H9 (cell line): ENCODE measurements at regions not wholly inside any gene's neighbourhood (a gene's known extent, or its start where the extent isn't known, plus 50 kb on each side); places are given as distances from the start of the nearest gene placed in this dataset.

Experiments
- DNase-seq: peaks from one replicate; pipeline ENCODE4 v3.0.0-alpha.2; 2017
- H2AFZ ChIP-seq: one replicate; pipeline ENCODE4 v1.6.1; 2013; ENCODE audit warnings: mild to moderate bottlenecking, low read length, control low read depth, moderate library complexity
- H2AK5ac ChIP-seq: 2 replicates; pipeline ENCODE4 v1.6.1; 2013; ENCODE audit warnings: low read length, control low read depth, mixed read lengths; ENCODE audit not compliant: insufficient read length
- H2BK120ac ChIP-seq: one replicate; pipeline ENCODE4 v1.6.1; 2013; ENCODE audit warnings: low read depth, mild to moderate bottlenecking, low read length, control low read depth, inconsistent platforms; ENCODE audit not compliant: poor library complexity, severe bottlenecking
- H2BK12ac ChIP-seq: 2 replicates; pipeline ENCODE4 v1.6.1; 2013; ENCODE audit warnings: low read length, control low read depth, mixed read lengths, low read depth; ENCODE audit not compliant: insufficient read length
- H2BK15ac ChIP-seq: 2 replicates; pipeline ENCODE4 v1.6.1; 2013; ENCODE audit warnings: low read depth, low read length, control low read depth
- H2BK20ac ChIP-seq: one replicate; pipeline ENCODE4 v1.6.1; 2013; ENCODE audit warnings: low read depth, mild to moderate bottlenecking, low read length, control low read depth, inconsistent platforms; ENCODE audit not compliant: poor library complexity, severe bottlenecking
- H2BK5ac ChIP-seq: 2 replicates; pipeline ENCODE4 v1.6.1; 2013; ENCODE audit warnings: low read length, control low read depth, mixed read lengths; ENCODE audit not compliant: insufficient read length
- H3K14ac ChIP-seq: 2 replicates; pipeline ENCODE4 v1.6.1; 2013; ENCODE audit warnings: low read length, control low read depth; ENCODE audit not compliant: insufficient read depth
- H3K18ac ChIP-seq: 2 replicates; pipeline ENCODE4 v1.6.1; 2013; ENCODE audit warnings: low read depth, mild to moderate bottlenecking, mixed read lengths, low read length, control low read depth; ENCODE audit not compliant: insufficient read length
- H3K23ac ChIP-seq: 2 replicates; pipeline ENCODE4 v1.6.1; 2013; ENCODE audit warnings: low read length, control low read depth, mixed read lengths, low read depth; ENCODE audit not compliant: insufficient read length
- H3K23me2 ChIP-seq: 2 replicates; pipeline ENCODE4 v1.6.1; 2013; ENCODE audit warnings: low read depth, mild to moderate bottlenecking, mixed read lengths, low read length, control low read depth; ENCODE audit not compliant: insufficient read length, poor library complexity, severe bottlenecking
- H3K27ac ChIP-seq: 2 replicates; pipeline ENCODE4 v1.5.1; 2013; ENCODE audit warnings: low read length, control low read depth, mixed read lengths, low read depth; ENCODE audit not compliant: insufficient read length
- H3K27me3 ChIP-seq: 2 replicates; pipeline ENCODE4 v1.6.1; 2013; ENCODE audit warnings: low read length, control low read depth, inconsistent platforms; ENCODE audit not compliant: insufficient read depth
- H3K4ac ChIP-seq: 2 replicates; pipeline ENCODE4 v1.6.1; 2013; ENCODE audit warnings: low read depth, mild to moderate bottlenecking, control low read depth, inconsistent platforms, low read length, moderate library complexity
- H3K4me1 ChIP-seq: 2 replicates; pipeline ENCODE4 v1.6.1; 2013; ENCODE audit warnings: low read length, control low read depth, inconsistent platforms; ENCODE audit not compliant: insufficient read depth
- H3K4me2 ChIP-seq: 2 replicates; pipeline ENCODE4 v1.6.1; 2013; ENCODE audit warnings: low read length, control low read depth, mixed read lengths; ENCODE audit not compliant: insufficient read length, insufficient read depth
- H3K56ac ChIP-seq: 2 replicates; pipeline ENCODE4 v1.6.1; 2013; ENCODE audit warnings: low read depth, mild to moderate bottlenecking, mixed read lengths, low read length, control low read depth; ENCODE audit not compliant: insufficient read length
- H3K79me1 ChIP-seq: 2 replicates; pipeline ENCODE4 v1.6.1; 2013; ENCODE audit warnings: low read depth, mild to moderate bottlenecking, moderate library complexity, low read length, control low read depth, inconsistent platforms; ENCODE audit not compliant: insufficient read depth, poor library complexity, severe bottlenecking
- H3K79me2 ChIP-seq: 2 replicates; pipeline ENCODE4 v1.6.1; 2013; ENCODE audit warnings: low read length, control low read depth, inconsistent platforms; ENCODE audit not compliant: insufficient read depth
- H3K9ac ChIP-seq: 2 replicates; pipeline ENCODE4 v1.6.1; 2013; ENCODE audit warnings: low read length, control low read depth, mixed read lengths; ENCODE audit not compliant: insufficient read length; ENCODE audit errors: extremely low read depth
- H3K9me3 ChIP-seq: one replicate; pipeline ENCODE4 v1.6.1; 2013; ENCODE audit warnings: low read depth, low read length, inconsistent platforms; ENCODE audit not compliant: control insufficient read depth
- H3T11ph ChIP-seq: one replicate; pipeline ENCODE4 v1.6.1; 2013; ENCODE audit warnings: mild to moderate bottlenecking, low read length, control low read depth, inconsistent platforms
- H4K20me1 ChIP-seq: one replicate; pipeline ENCODE4 v1.6.1; 2013; ENCODE audit not compliant: control insufficient read depth, insufficient read length, insufficient read depth
- H4K5ac ChIP-seq: 2 replicates; pipeline ENCODE4 v1.6.1; 2013; ENCODE audit warnings: low read depth, mild to moderate bottlenecking, mixed read lengths, low read length, control low read depth; ENCODE audit not compliant: insufficient read length
- H4K8ac ChIP-seq: replicated peaks from 2 replicates; pipeline ENCODE4 v1.6.1; 2013; ENCODE audit warnings: low read length, control low read depth, mixed read lengths, low read depth; ENCODE audit not compliant: insufficient read length
- H4K91ac ChIP-seq: 2 replicates; pipeline ENCODE4 v1.6.1; 2013; ENCODE audit warnings: low read depth, mild to moderate bottlenecking, moderate library complexity, mixed read lengths, low read length, control low read depth; ENCODE audit not compliant: insufficient read length
- H3K27ac Mint-ChIP-seq, 3 experiments: 2 replicates in 2 of 3; 3 replicates in 1 of 3; pipeline ENCODE4 v1.8.0; 2020 to 2021; ENCODE audit warnings: mixed read lengths in 3 of 3, mild to moderate bottlenecking in 1 of 3, moderate library complexity in 1 of 3
- H3K27me3 Mint-ChIP-seq: 2 replicates; pipeline ENCODE4 v1.8.0; 2021; ENCODE audit warnings: low read depth, mild to moderate bottlenecking, moderate library complexity, mixed read lengths
- H3K36me3 Mint-ChIP-seq, 3 experiments: 2 replicates in 2 of 3; 3 replicates in 1 of 3; pipeline ENCODE4 v1.8.0; 2020 to 2021; ENCODE audit warnings: low read depth in 3 of 3, mixed read lengths in 3 of 3; ENCODE audit not compliant: insufficient read depth in 1 of 3
- H3K4me1 Mint-ChIP-seq, 2 experiments: 2 replicates each; pipeline ENCODE4 v1.8.0; 2020; ENCODE audit warnings: mixed read lengths in 2 of 2
- H3K4me3 Mint-ChIP-seq, 2 experiments: 2 replicates in 1 of 2; 3 replicates in 1 of 2; pipeline ENCODE4 v1.8.0; 2020 to 2021; ENCODE audit warnings: mild to moderate bottlenecking in 2 of 2, mixed read lengths in 2 of 2, moderate library complexity in 1 of 2
- H3K9me3 Mint-ChIP-seq, 2 experiments: 2 replicates in 1 of 2; 3 replicates in 1 of 2; pipeline ENCODE4 v1.8.0; 2020; ENCODE audit warnings: mild to moderate bottlenecking in 2 of 2, mixed read lengths in 2 of 2, moderate library complexity in 1 of 2
- WGBS: extraction: QIAGEN DNeasy Blood & Tissue Kit; methylation state at CpG from one replicate; pipeline ENCODE4 v1.1.7; 2013; ENCODE audit warnings: missing lambda C conversion rate, low lambda C conversion rate, mixed read lengths; ENCODE audit not compliant: insufficient read length; ENCODE audit errors: extremely low coverage; 5-methylcytosine and 5-hydroxymethylcytosine counted together
- TF ChIP-seq, protein P1 (sequence below): fragments of 200-600 bp; sonication (generic); conservative IDR thresholded peaks from 3 replicates; pipeline ENCODE4 v1.8.0; 2021; ENCODE audit warnings: antibody characterized with exemption, mild to moderate bottlenecking

DNA sequence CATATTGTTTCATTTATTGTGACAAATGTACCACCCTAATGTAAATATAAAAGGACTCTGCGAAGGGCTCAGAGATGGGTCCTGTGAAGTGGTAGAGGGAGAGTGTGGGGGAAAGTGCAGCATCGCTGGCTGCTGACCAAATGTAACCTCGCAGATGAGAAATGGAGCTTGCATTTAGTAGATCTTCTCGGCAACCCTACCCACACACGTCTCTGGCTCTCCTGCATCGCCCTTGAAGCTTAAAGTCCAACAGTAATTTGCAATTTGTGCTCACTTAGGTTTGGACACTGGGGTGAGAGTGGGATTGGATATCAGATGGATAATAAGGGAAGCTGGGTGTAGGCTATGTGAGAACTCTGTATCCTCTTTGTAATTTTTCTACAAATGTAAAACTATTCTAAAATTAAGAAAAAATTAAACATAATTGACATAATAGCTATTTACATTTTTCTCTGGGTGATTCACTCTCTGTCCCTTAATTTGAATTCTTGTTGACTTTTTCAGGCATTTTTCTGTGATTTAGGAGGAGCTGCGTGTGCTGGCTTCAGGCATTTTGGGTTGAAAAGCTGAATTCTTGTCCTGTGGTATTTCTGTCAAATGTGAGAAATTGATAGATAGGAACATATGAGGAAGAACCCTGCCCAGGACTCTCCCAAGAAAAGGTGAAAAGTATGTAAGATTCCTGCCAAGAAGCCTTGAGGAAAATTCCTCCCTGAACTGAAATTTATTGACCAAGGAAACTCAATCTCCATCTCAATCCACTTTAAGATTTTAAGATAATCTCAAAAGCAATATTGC is 524.7 kb upstream of the MCTP2 start:
- Mint-ChIP-seq H3K27me3 (no peaks in the 10 kb centered on the region; the same call in 1 of the 2 replicates), H3K9me3 (peaks cover 0 to 4% of the 10 kb centered on the region in 2 experiments; a peak in 1 of 5 replicates), H3K36me3 (peaks cover 0 to 5% (median 0%) of the 10 kb centered on the region in 3 experiments; a peak in 3 of 7 replicates), H3K27ac (no peak overlapping the region), H3K4me1 (no peaks in the 10 kb centered on the region), H3K4me3 (no peak overlapping the region)
- H3K27ac ChIP-seq: no peak overlapping the region
- H2BK15ac ChIP-seq: no peak overlapping the region
- TF ChIP-seq, protein P1, sequence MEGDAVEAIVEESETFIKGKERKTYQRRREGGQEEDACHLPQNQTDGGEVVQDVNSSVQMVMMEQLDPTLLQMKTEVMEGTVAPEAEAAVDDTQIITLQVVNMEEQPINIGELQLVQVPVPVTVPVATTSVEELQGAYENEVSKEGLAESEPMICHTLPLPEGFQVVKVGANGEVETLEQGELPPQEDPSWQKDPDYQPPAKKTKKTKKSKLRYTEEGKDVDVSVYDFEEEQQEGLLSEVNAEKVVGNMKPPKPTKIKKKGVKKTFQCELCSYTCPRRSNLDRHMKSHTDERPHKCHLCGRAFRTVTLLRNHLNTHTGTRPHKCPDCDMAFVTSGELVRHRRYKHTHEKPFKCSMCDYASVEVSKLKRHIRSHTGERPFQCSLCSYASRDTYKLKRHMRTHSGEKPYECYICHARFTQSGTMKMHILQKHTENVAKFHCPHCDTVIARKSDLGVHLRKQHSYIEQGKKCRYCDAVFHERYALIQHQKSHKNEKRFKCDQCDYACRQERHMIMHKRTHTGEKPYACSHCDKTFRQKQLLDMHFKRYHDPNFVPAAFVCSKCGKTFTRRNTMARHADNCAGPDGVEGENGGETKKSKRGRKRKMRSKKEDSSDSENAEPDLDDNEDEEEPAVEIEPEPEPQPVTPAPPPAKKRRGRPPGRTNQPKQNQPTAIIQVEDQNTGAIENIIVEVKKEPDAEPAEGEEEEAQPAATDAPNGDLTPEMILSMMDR: no peak
- no peak for DNase-seq
- H3K9ac ChIP-seq: no peak overlapping the region
- H4K20me1 ChIP-seq: no peaks in the 10 kb centered on the region
- no peak overlapping the region for H4K91ac ChIP-seq
- no peak overlapping the region for H3K56ac ChIP-seq
- H3K23ac ChIP-seq: no peak overlapping the region
- H3K4me1 ChIP-seq: no peaks in the 10 kb centered on the region
- no peak overlapping the region for H2BK12ac ChIP-seq
- H3K9me3 ChIP-seq: no peaks in the 10 kb centered on the region
- H3K4ac ChIP-seq: no peak overlapping the region
- H4K5ac ChIP-seq: no peak overlapping the region
- H2BK5ac ChIP-seq: no peak overlapping the region
- H3K79me1 ChIP-seq: no peaks in the 10 kb centered on the region
- no peak overlapping the region for H4K8ac ChIP-seq
- no peak overlapping the region for H3K4me2 ChIP-seq
- no peaks in the 10 kb centered on the region for H3K27me3 ChIP-seq
- H3K79me2 ChIP-seq: no peaks in the 10 kb centered on the region
- H2BK120ac ChIP-seq: no peak overlapping the region
- no peak overlapping the region for H3K18ac ChIP-seq
- no peak overlapping the region for H3T11ph ChIP-seq
- H3K23me2 ChIP-seq: no peaks in the 10 kb centered on the region
- H2BK20ac ChIP-seq: no peak overlapping the region
- H3K14ac ChIP-seq: no peak overlapping the region
- no peak overlapping the region for H2AK5ac ChIP-seq
- WGBS: no CpG with 5 or more reads among the region's 7 CpGs
- no peak overlapping the region for H2AFZ ChIP-seq
